Mesenchymal stem cell (in vitro differentiated cells and primary cell): ENCODE measurements at regions not wholly inside any gene's neighbourhood (a gene's known extent, or its start where the extent isn't known, plus 50 kb on each side); places are given as distances from the start of the nearest gene placed in this dataset.
A peak's percentile ranks its signal among the peaks of the same experiment; 100 is the strongest.

Experiments used
- DNase-seq: peaks from one replicate; pipeline ENCODE4 v3.0.0-alpha.2; 2013
- H2AFZ ChIP-seq: one replicate; pipeline ENCODE4 v1.6.1; 2013; ENCODE audit warnings: low read depth, mild to moderate bottlenecking, control low read depth, inconsistent platforms, low read length, moderate library complexity
- H2AK5ac ChIP-seq: 2 replicates; pipeline ENCODE4 v1.6.1; 2013; ENCODE audit warnings: low read length, moderate library complexity, mild to moderate bottlenecking, inconsistent platforms; ENCODE audit not compliant: severe bottlenecking
- H2BK120ac ChIP-seq: one replicate; pipeline ENCODE4 v1.6.1; 2013; ENCODE audit warnings: low read depth, mild to moderate bottlenecking, inconsistent platforms, low read length, moderate library complexity
- H2BK12ac ChIP-seq, 2 experiments: one replicate each; pipeline ENCODE4 v1.6.1; 2013; ENCODE audit warnings: inconsistent platforms in 2 of 2, low read length in 2 of 2, mild to moderate bottlenecking in 2 of 2, moderate library complexity in 2 of 2, control low read depth in 1 of 2
- H2BK15ac ChIP-seq: one replicate; pipeline ENCODE4 v1.6.1; 2013; ENCODE audit warnings: mild to moderate bottlenecking, low read depth, inconsistent platforms; ENCODE audit not compliant: poor library complexity, severe bottlenecking
- H2BK5ac ChIP-seq: 2 replicates; pipeline ENCODE4 v1.6.1; 2013; ENCODE audit warnings: low read depth, mild to moderate bottlenecking, low read length, control low read depth, inconsistent platforms; ENCODE audit not compliant: poor library complexity, severe bottlenecking
- H3K14ac ChIP-seq, 2 experiments: one replicate each; pipeline ENCODE4 v1.6.1; 2013; ENCODE audit warnings: inconsistent platforms in 2 of 2, low read length in 2 of 2, control low read depth in 1 of 2, mild to moderate bottlenecking in 1 of 2, moderate library complexity in 1 of 2
- H3K18ac ChIP-seq, 2 experiments: one replicate each; pipeline ENCODE4 v1.6.1; 2013; ENCODE audit warnings: inconsistent platforms in 2 of 2, low read length in 2 of 2, control low read depth in 1 of 2, low read depth in 1 of 2, mild to moderate bottlenecking in 1 of 2
- H3K23ac ChIP-seq, 2 experiments: one replicate each; pipeline ENCODE4 v1.6.1; 2013; ENCODE audit warnings: inconsistent platforms in 2 of 2, low read length in 2 of 2, mild to moderate bottlenecking in 2 of 2, moderate library complexity in 2 of 2, control low read depth in 1 of 2
- H3K27ac ChIP-seq: 2 replicates; pipeline ENCODE4 v1.5.1; 2013; ENCODE audit warnings: mild to moderate bottlenecking, moderate library complexity, low read length, control low read depth, inconsistent platforms; ENCODE audit not compliant: poor library complexity, severe bottlenecking
- H3K27me3 ChIP-seq, 2 experiments: 2 replicates each; pipeline versions ENCODE4 v1.6.1 to v1.7.0; 2013; ENCODE audit warnings: low read length in 2 of 2, mild to moderate bottlenecking in 2 of 2, moderate library complexity in 2 of 2, control low read depth in 1 of 2, inconsistent platforms in 1 of 2; ENCODE audit not compliant: control insufficient read depth in 1 of 2, insufficient read depth in 1 of 2
- H3K36me3 ChIP-seq, 2 experiments: 2 replicates each; pipeline versions ENCODE4 v1.6.1 to v1.7.0; 2013; ENCODE audit warnings: low read length in 2 of 2, control low read depth in 1 of 2, inconsistent platforms in 1 of 2, low read depth in 1 of 2, mild to moderate bottlenecking in 1 of 2; ENCODE audit not compliant: insufficient read depth in 2 of 2, control insufficient read depth in 1 of 2
- H3K4ac ChIP-seq, 2 experiments: one replicate each; pipeline ENCODE4 v1.6.1; 2013; ENCODE audit warnings: inconsistent platforms in 2 of 2, low read length in 2 of 2, mild to moderate bottlenecking in 2 of 2, moderate library complexity in 2 of 2, control low read depth in 1 of 2, low read depth in 1 of 2
- H3K4me1 ChIP-seq: 2 replicates; pipeline ENCODE4 v1.6.1; 2013; ENCODE audit warnings: low read depth, low read length, control low read depth; ENCODE audit not compliant: control insufficient read depth, insufficient read depth
- H3K4me2 ChIP-seq: 2 replicates; pipeline ENCODE4 v1.6.1; 2013; ENCODE audit warnings: low read length, mild to moderate bottlenecking, inconsistent platforms; ENCODE audit not compliant: poor library complexity, severe bottlenecking
- H3K4me3 ChIP-seq, 2 experiments: 2 replicates each; pipeline versions ENCODE4 v1.5.1 to v1.7.0; 2013; ENCODE audit warnings: low read length in 2 of 2, mild to moderate bottlenecking in 2 of 2, control low read depth in 1 of 2, low read depth in 1 of 2; ENCODE audit not compliant: insufficient read depth in 1 of 2
- H3K79me1 ChIP-seq: replicated peaks from 2 replicates; pipeline ENCODE4 v1.6.1; 2013; ENCODE audit warnings: mild to moderate bottlenecking, control low read depth, low read length, inconsistent platforms; ENCODE audit not compliant: poor library complexity, severe bottlenecking
- H3K9ac ChIP-seq: 2 replicates; pipeline ENCODE4 v1.7.0; 2013; ENCODE audit warnings: mild to moderate bottlenecking, low read length, moderate library complexity
- H3K9me3 ChIP-seq: 2 replicates; pipeline ENCODE4 v1.7.0; 2013; ENCODE audit warnings: mild to moderate bottlenecking, low read length; ENCODE audit not compliant: control insufficient read depth
- H4K8ac ChIP-seq: one replicate; pipeline ENCODE4 v1.6.1; 2013; ENCODE audit warnings: inconsistent platforms, mild to moderate bottlenecking, low read length, moderate library complexity
- H4K91ac ChIP-seq: one replicate; pipeline ENCODE4 v1.6.1; 2013; ENCODE audit warnings: mild to moderate bottlenecking, low read length, inconsistent platforms
- WGBS: methylation state at CpG from one replicate; pipeline ENCODE4 v1.1.7; 2013; ENCODE audit warnings: mixed read lengths; 5-methylcytosine and 5-hydroxymethylcytosine counted together

DNA sequence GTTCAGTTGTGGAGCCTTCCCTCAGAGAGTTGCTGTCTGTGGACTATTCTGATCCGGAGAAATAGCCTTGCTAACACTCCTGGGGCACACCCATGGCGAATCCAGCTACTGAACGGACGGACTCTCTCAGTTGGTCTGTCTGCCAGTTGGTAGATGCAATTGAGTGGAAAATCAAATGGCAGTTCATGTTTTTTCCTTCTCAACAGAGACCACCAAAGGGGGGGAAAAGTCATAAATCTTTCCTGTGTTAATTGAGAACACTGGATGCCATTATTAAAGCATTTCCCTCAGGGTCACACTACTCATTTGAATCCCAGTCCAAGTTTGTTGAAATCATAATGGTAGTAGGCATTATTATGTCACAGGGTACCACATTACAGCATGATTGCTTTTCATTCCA is 354.3 kb upstream of the FAR2 start:
- Histone ChIP-seq H3K23ac (no peak overlapping the region), H4K8ac (no peak overlapping the region), H2BK120ac (no peak overlapping the region), H3K4ac (no peak overlapping the region), H3K9me3 (no peaks in the 10 kb centered on the region), H2BK15ac (no peak overlapping the region), H3K27me3 (no peaks in the 10 kb centered on the region), H2AFZ (no peak overlapping the region), H2BK12ac (no peak overlapping the region), H3K18ac (no peak overlapping the region), H4K91ac (no peak overlapping the region), H3K4me1 (no peaks in the 10 kb centered on the region), H2AK5ac (no peak overlapping the region), H3K4me2 (no peak overlapping the region), H3K14ac (no peak overlapping the region), H3K27ac (no peak overlapping the region), H2BK5ac (no peak overlapping the region), H3K79me1 (no peaks in the 10 kb centered on the region), H3K36me3 (no peaks in the 10 kb centered on the region), H3K4me3 (peak overlapping the region in 1 of 2 experiments; percentile 1), H3K9ac (peak overlapping the region; percentile 52)
- WGBS = 84% methylated on average over 4 of the region's 4 CpGs
- no peak for DNase-seq

DNA sequence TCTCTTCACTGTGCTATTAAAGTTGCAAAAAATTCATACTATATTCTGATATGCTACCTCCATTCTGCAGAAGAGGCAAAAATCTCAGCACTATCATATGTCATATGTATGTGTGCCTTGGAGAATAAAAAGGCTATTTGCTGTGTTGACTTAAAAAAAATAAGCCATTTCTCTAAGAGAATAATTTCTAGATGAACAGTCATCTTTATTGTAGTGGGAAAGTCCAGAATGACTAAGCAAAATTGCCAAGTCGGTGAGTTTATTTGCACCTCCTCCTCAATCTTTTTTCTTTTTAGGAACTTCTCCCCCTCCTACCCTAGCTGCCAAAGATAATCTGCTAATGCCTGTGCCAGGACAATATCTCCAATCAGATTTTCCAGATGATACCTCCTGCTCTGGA is 353.8 kb upstream of the FAR2 start:
- no peak overlapping the region for H3K14ac ChIP-seq
- H3K79me1 ChIP-seq = no peaks in the 10 kb centered on the region
- no peaks in the 10 kb centered on the region for H3K36me3 ChIP-seq
- WGBS = 67% methylated on average over 1 of the region's 1 CpG
- no peak overlapping the region for H2BK12ac ChIP-seq
- no peak for DNase-seq
- H2AK5ac ChIP-seq = no peak overlapping the region
- H2BK120ac ChIP-seq = no peak overlapping the region
- H3K4me2 ChIP-seq = no peak overlapping the region
- peak overlapping the region in 1 of 2 experiments; percentile 1 for H3K4me3 ChIP-seq
- no peak overlapping the region for H3K27ac ChIP-seq
- H3K4me1 ChIP-seq = no peaks in the 10 kb centered on the region
- no peak overlapping the region for H3K4ac ChIP-seq
- H4K8ac ChIP-seq = no peak overlapping the region
- no peak overlapping the region for H2AFZ ChIP-seq
- H3K23ac ChIP-seq = no peak overlapping the region
- no peak overlapping the region for H4K91ac ChIP-seq
- H3K9me3 ChIP-seq = no peaks in the 10 kb centered on the region
- H3K9ac ChIP-seq = no peak overlapping the region
- no peak overlapping the region for H2BK5ac ChIP-seq
- no peak overlapping the region for H3K18ac ChIP-seq
- no peak overlapping the region for H2BK15ac ChIP-seq
- H3K27me3 ChIP-seq = no peaks in the 10 kb centered on the region

DNA sequence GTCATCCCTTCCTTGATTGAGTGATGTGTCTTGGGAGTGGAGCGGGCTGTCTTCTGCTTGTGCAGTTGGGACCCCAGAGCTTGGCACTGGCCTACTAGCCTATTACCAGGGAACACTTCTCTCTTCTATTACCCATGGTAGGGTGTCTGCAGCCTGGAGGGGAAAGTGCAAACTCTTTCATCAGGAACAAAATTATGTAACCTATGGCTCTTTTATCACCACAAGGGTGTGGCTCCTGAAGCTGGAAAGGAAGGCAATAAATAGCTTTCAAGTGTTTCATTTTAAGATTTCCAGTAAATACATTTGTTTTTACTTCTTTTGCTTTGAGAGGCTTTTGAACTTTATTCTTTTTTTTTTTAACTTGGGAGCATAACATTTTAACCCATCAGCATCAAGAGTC is 349.7 kb upstream of the FAR2 start:
- Histone ChIP-seq H3K4me2 (no peak overlapping the region), H3K14ac (no peak overlapping the region), H4K8ac (no peak overlapping the region), H2BK120ac (no peak overlapping the region), H3K27ac (no peak overlapping the region), H2AK5ac (no peak overlapping the region), H3K23ac (no peak overlapping the region), H3K4ac (no peak overlapping the region), H2BK12ac (no peak overlapping the region), H3K27me3 (no peaks in the 10 kb centered on the region), H4K91ac (peak overlapping the region; percentile 39), H3K4me1 (no peaks in the 10 kb centered on the region), H2BK5ac (no peak overlapping the region), H2BK15ac (no peak overlapping the region), H3K36me3 (no peaks in the 10 kb centered on the region), H2AFZ (no peak overlapping the region), H3K4me3 (no peak overlapping the region), H3K9me3 (no peaks in the 10 kb centered on the region), H3K9ac (no peak overlapping the region), H3K79me1 (no peaks in the 10 kb centered on the region), H3K18ac (no peak overlapping the region)
- DNase-seq = no peak
- no CpG with 5 or more reads among the region's 1 CpG for WGBS

DNA sequence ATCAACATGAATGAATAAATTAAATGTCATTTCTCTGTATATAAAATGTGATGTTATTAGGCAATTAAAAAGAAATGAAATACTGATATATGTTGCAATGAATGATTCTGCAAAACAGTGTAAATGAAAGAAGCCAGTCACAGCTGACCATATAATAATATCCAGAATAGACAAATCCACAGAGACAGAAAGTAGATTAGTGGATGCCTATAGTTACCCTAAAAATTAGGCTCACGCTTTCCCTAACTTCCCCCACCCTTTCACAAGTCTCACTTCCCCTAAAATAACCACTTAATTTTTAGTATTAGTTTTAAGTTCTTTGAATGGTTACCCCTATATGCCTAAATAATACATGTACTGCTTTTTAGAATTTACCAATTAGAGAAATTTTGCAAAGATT is 348.9 kb upstream of the FAR2 start:
- Histone ChIP-seq H2BK120ac (no peak overlapping the region), H3K18ac (no peak overlapping the region), H3K4me3 (no peak overlapping the region), H2AK5ac (no peak overlapping the region), H3K4me1 (no peaks in the 10 kb centered on the region), H3K79me1 (no peaks in the 10 kb centered on the region), H3K27me3 (no peaks in the 10 kb centered on the region), H3K9ac (no peak overlapping the region), H4K8ac (no peak overlapping the region), H2BK15ac (no peak overlapping the region), H2BK12ac (no peak overlapping the region), H3K9me3 (no peaks in the 10 kb centered on the region), H3K36me3 (no peaks in the 10 kb centered on the region), H2BK5ac (no peak overlapping the region), H2AFZ (no peak overlapping the region), H4K91ac (no peak overlapping the region), H3K14ac (no peak overlapping the region), H3K4me2 (no peak overlapping the region), H3K27ac (no peak overlapping the region), H3K4ac (no peak overlapping the region), H3K23ac (no peak overlapping the region)
- DNase-seq = no peak
- no CpG with 5 or more reads among the region's 1 CpG for WGBS
